RWPE2 (cell line): ENCODE measurements at regions not wholly inside any gene's neighbourhood (a gene's known extent, or its start where the extent isn't known, plus 50 kb on each side); places are given as distances from the start of the nearest gene placed in this dataset.
"Not testable (repeated sequence)": the region's sequence is repeated elsewhere in the genome, so short reads cannot be mapped to it uniquely, and the experiment has no call there.

Source experiments
- ATAC-seq: fragments of 200-7000 bp; cut with Tn5 transposase; 3 replicates; pipeline ENCODE4 v1.9.1; 2021; ENCODE audit warnings: low read depth
- DNase-seq: peaks from one replicate; pipeline ENCODE4 v3.0.0-alpha.2; 2020; ENCODE audit warnings: low spot score
- H3K27ac ChIP-seq: fragments of 450-650 bp; 2 replicates; pipeline ENCODE4 v1.5.1; 2017; ENCODE audit warnings: mild to moderate bottlenecking; ENCODE audit not compliant: poor library complexity, severe bottlenecking
- H3K27me3 ChIP-seq: fragments of 250-450 bp; sonication (Bioruptor Pico); 2 replicates; pipeline ENCODE4 v1.5.1; 2021; ENCODE audit warnings: mild to moderate bottlenecking, moderate library complexity; ENCODE audit not compliant: insufficient read depth, poor library complexity, severe bottlenecking
- H3K36me3 ChIP-seq: fragments of 250-450 bp; sonication (Bioruptor Pico); 2 replicates; pipeline ENCODE4 v1.5.1; 2020; ENCODE audit warnings: low read depth, mild to moderate bottlenecking, moderate library complexity
- H3K4me1 ChIP-seq: fragments of 250-450 bp; sonication (Bioruptor Pico); 2 replicates; pipeline ENCODE4 v1.5.1; 2021; ENCODE audit warnings: mild to moderate bottlenecking, moderate library complexity; ENCODE audit not compliant: insufficient read depth, poor library complexity, severe bottlenecking
- H3K4me3 ChIP-seq: fragments of 250-450 bp; sonication (Bioruptor Pico); 2 replicates; pipeline ENCODE4 v1.5.1; 2021; ENCODE audit warnings: mild to moderate bottlenecking, moderate library complexity; ENCODE audit not compliant: severe bottlenecking
- H3K9me3 ChIP-seq: fragments of 250-450 bp; sonication (Bioruptor Pico); 2 replicates; pipeline ENCODE4 v1.5.1; 2021; ENCODE audit warnings: mild to moderate bottlenecking, moderate library complexity; ENCODE audit not compliant: severe bottlenecking
- CTCF ChIP-seq: fragments of 450-650 bp; IDR thresholded peaks from one replicate; pipeline ENCODE4 v1.5.1; 2017; ENCODE audit warnings: mild to moderate bottlenecking, moderate library complexity; ENCODE audit not compliant: poor library complexity, severe bottlenecking

- Histone ChIP-seq H3K36me3 (no peaks in the 10 kb centered on the region), H3K27me3 (peaks cover 4% of the 10 kb centered on the region), H3K9me3 (no peaks in the 10 kb centered on the region), H3K27ac (no peak overlapping the region), H3K4me1 (no peaks in the 10 kb centered on the region), H3K4me3 (no peak overlapping the region)
- no peak for ATAC-seq
- no peak for TF ChIP-seq CTCF
- no peak for DNase-seq
These were observed 125.7 kb upstream of the KCTD7 start for GRCh38 chr7:66503036-66503370.

GRCh38 chr7:66503551-66504031, 125.1 kb upstream of the KCTD7 start:
- TF ChIP-seq CTCF = no peak
- H3K4me3 ChIP-seq = no peak overlapping the region
- no peaks in the 10 kb centered on the region for H3K9me3 ChIP-seq
- no peaks in the 10 kb centered on the region for H3K36me3 ChIP-seq
- ATAC-seq (no peak), DNase-seq (no peak)
- no peaks in the 10 kb centered on the region for H3K4me1 ChIP-seq
- no peak overlapping the region for H3K27ac ChIP-seq
- peaks cover 4% of the 10 kb centered on the region for H3K27me3 ChIP-seq

- Histone ChIP-seq H3K4me3 (no peak overlapping the region), H3K4me1 (no peaks in the 10 kb centered on the region), H3K27me3 (peaks cover 4% of the 10 kb centered on the region), H3K36me3 (no peaks in the 10 kb centered on the region), H3K27ac (no peak overlapping the region), H3K9me3 (no peaks in the 10 kb centered on the region)
- no peak for TF ChIP-seq CTCF
- ATAC-seq (no peak), DNase-seq (no peak)
These were observed 124.5 kb upstream of the KCTD7 start for GRCh38 chr7:66504131-66504530.

GRCh38 chr7:66505009-66505408, 123.7 kb upstream of the KCTD7 start:
- H3K4me3 ChIP-seq = no peak overlapping the region
- no peaks in the 10 kb centered on the region for H3K9me3 ChIP-seq
- DNase-seq (no peak), ATAC-seq (no peak)
- H3K27ac ChIP-seq = no peak overlapping the region
- H3K27me3 ChIP-seq = peaks cover 4% of the 10 kb centered on the region
- no peaks in the 10 kb centered on the region for H3K4me1 ChIP-seq
- no peaks in the 10 kb centered on the region for H3K36me3 ChIP-seq
- no peak for TF ChIP-seq CTCF

- Histone ChIP-seq H3K27me3 (peaks cover 4% of the 10 kb centered on the region), H3K36me3 (no peaks in the 10 kb centered on the region), H3K9me3 (no peaks in the 10 kb centered on the region), H3K4me3 (peak overlapping the region; percentile 27), H3K27ac (no peak overlapping the region), H3K4me1 (no peaks in the 10 kb centered on the region)
- no peak for TF ChIP-seq CTCF
- DNase-seq (no peak), ATAC-seq (peak; percentile 24; the same call in 2 of the 3 replicates)
These were observed 122.9 kb upstream of the KCTD7 start for GRCh38 chr7:66505531-66506451.

- not testable (repeated sequence) for H3K36me3 ChIP-seq, H3K4me1 ChIP-seq, H3K27me3 ChIP-seq, H3K9me3 ChIP-seq, H3K27ac ChIP-seq, H3K4me3 ChIP-seq, DNase-seq, ATAC-seq
These were observed 122.0 kb upstream of the KCTD7 start for GRCh38 chr7:66506703-66507102.
